ENCODE measurements at regions not wholly inside any gene's neighbourhood (a gene's known extent, or its start where the extent isn't known, plus 50 kb on each side); places are given as distances from the start of the nearest gene placed in this dataset.
"Not testable (repeated sequence)": the region's sequence is repeated elsewhere in the genome, so short reads cannot be mapped to it uniquely, and the experiment has no call there.

DNA sequence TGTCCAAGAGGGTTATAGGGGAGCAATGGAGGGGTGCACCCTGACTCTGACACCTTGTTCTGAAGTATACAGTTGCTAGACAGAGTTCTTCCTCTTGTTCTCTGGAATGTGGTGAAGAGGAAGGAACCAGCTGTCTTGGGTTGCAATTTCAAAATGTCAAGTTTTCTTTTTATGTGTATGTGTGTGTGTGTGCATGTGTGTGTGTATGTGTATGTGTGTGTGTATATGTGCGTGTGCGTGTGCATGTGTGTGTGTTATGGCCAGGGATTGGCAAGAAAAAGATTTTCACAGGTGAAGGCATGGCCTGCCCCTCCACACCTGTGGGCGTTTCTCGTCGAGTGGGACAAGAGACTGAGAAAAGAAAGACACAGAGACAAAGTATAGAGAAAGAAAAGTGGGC, 81.6 kb upstream of the ADGRA3 start:
- H3K79me2 ChIP-seq (ENCODE audit: insufficient read depth, low read length) = no peaks in the 10 kb centered on the region
- H4K20me1 ChIP-seq (ENCODE audit: insufficient read depth, low read length) = no peaks in the 10 kb centered on the region
- H3K4me2 ChIP-seq (ENCODE audit: insufficient read depth, low read length) = no peak overlapping the region
- no peaks in the 10 kb centered on the region for H3K4me1 ChIP-seq (ENCODE audit: insufficient read depth, low read length)
- no peak overlapping the region for H3K27ac ChIP-seq (ENCODE audit: low read depth, low read length)
- H3K9me3 ChIP-seq (ENCODE audit: low read depth, low read length) = no peaks in the 10 kb centered on the region
- H3K27me3 ChIP-seq (ENCODE audit: insufficient read depth, low read length) = no peaks in the 10 kb centered on the region
- no peak overlapping the region for H3K4me3 ChIP-seq (ENCODE audit: insufficient read depth, low read length)
- no peak for DNase-seq (ENCODE audit: insufficient read length, low spot score, missing footprints)
- TF ChIP-seq, protein P1, sequence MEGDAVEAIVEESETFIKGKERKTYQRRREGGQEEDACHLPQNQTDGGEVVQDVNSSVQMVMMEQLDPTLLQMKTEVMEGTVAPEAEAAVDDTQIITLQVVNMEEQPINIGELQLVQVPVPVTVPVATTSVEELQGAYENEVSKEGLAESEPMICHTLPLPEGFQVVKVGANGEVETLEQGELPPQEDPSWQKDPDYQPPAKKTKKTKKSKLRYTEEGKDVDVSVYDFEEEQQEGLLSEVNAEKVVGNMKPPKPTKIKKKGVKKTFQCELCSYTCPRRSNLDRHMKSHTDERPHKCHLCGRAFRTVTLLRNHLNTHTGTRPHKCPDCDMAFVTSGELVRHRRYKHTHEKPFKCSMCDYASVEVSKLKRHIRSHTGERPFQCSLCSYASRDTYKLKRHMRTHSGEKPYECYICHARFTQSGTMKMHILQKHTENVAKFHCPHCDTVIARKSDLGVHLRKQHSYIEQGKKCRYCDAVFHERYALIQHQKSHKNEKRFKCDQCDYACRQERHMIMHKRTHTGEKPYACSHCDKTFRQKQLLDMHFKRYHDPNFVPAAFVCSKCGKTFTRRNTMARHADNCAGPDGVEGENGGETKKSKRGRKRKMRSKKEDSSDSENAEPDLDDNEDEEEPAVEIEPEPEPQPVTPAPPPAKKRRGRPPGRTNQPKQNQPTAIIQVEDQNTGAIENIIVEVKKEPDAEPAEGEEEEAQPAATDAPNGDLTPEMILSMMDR (IDR thresholded peaks at IDR 0.05; ENCODE audit: extremely low read depth, low read depth, low read length) = no peak
- no peak overlapping the region for H2AFZ ChIP-seq (ENCODE audit: low read length)
- H3K36me3 ChIP-seq (ENCODE audit: insufficient read depth, low read length) = no peaks in the 10 kb centered on the region

DNA sequence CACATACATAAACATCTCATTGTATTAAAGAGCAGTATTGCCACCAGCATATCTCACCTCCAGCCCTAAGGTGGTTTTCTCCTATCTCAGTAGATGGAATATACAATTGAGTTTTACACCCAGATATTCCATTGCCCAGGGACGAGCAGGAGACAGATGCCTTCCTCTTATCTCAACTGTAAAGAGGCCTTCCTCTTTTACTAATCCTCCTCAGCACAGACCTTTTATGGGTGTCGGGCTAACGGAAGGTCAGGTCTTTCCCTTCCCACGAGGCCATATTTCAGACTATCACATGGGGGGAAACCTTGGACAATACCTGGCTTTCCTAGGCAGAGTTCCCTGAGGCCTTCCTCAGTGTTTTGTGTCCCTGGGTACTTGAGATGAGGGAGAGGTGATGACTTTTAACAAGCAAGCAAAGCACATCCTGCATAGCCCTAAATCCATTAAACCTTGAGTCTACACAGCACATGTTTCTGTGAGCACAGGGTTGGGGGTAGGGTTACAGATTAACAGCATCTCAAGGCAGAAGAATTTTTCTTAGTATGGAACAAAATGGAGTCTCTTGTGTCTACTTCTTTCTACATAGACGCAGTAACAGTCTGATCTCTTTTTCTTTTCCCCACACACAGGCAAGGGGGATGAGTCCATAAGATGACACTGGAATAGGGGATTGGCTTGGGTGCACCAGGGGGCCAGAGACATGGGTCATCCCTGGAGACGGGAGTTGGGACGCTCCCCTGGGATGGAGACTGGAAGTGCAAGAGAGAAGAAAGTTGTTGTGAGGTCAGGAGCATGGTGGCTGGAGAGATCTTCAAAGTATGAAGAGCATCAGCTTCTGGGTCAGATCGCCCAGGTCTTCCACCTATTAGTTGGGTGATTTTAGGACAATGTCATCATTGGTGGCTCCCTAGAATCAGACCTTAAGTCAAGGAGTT, 82.5 kb upstream of the ADGRA3 start:
- H3K4me1 ChIP-seq (ENCODE audit: insufficient read depth, low read length); H3K27ac ChIP-seq (ENCODE audit: low read depth, low read length); H4K20me1 ChIP-seq (ENCODE audit: insufficient read depth, low read length); H3K36me3 ChIP-seq (ENCODE audit: insufficient read depth, low read length); H3K27me3 ChIP-seq (ENCODE audit: insufficient read depth, low read length); H2AFZ ChIP-seq (ENCODE audit: low read length); H3K4me2 ChIP-seq (ENCODE audit: insufficient read depth, low read length); DNase-seq (ENCODE audit: insufficient read length, low spot score, missing footprints); H3K9me3 ChIP-seq (ENCODE audit: low read depth, low read length); H3K79me2 ChIP-seq (ENCODE audit: insufficient read depth, low read length); H3K4me3 ChIP-seq (ENCODE audit: insufficient read depth, low read length): not testable (repeated sequence)

DNA sequence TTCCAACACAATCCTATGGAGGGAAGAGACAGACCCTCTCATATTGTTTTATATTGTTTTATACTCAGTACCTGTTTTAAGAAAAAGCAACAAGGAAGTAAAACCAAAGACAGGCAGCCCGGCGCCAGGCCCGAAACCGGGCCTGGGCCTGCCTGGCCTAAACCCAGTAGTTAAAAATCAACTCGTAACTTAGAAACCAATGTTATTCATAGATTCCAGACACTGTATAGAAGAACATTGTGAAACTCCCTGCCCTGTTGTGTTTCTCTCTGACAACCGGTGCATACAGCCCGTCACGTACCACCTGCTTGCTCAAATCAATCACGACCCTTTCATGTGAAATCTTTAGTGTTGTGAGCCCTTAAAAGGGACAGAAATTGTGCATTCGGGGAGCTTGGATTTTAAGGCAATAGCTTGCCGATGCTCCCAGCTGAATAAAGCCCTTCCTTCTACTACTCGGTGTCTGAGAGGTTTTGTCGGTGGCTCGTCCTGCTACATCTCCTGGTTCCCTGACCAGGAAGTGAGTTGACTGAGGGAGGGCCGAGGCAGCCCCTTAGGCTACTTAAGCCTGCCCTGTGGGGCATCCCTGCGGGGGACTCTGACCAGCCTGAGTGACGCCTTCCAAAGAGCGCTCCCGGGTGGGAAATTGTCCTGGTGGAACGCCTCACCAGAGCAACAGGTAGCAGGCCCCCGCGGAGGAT, 83.5 kb upstream of the ADGRA3 start:
- DNase-seq (ENCODE audit: insufficient read length, low spot score, missing footprints); H3K36me3 ChIP-seq (ENCODE audit: insufficient read depth, low read length); H3K4me1 ChIP-seq (ENCODE audit: insufficient read depth, low read length); H3K4me2 ChIP-seq (ENCODE audit: insufficient read depth, low read length); H4K20me1 ChIP-seq (ENCODE audit: insufficient read depth, low read length); H3K79me2 ChIP-seq (ENCODE audit: insufficient read depth, low read length); H3K9me3 ChIP-seq (ENCODE audit: low read depth, low read length); H3K4me3 ChIP-seq (ENCODE audit: insufficient read depth, low read length); H3K27me3 ChIP-seq (ENCODE audit: insufficient read depth, low read length); H2AFZ ChIP-seq (ENCODE audit: low read length); H3K27ac ChIP-seq (ENCODE audit: low read depth, low read length): not testable (repeated sequence)

DNA sequence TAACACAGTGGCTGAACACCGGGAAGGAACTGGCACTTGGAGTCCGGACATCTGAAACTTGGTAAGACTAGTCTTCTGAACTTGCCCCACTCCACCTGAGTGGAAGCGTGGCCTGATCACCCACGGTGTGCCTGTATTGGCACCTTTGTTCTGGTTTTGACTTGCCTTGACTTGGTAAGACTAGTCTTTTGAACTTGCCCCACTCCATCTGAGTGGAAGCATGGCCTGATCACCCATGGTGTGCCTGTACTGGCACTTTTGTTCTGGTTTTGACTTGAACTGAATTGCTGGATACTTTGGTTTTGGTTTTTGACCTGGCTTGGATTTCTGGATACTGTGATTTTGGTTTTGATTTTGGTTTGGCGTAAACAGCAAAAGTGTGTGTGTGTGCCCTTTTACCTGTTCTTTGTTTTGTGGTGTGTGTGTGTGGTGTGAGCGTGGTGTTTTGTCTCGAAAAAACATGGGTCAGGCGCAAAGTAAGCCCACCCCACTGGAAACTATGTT, 84.1 kb upstream of the ADGRA3 start:
- not testable (repeated sequence) for H3K36me3 ChIP-seq (ENCODE audit: insufficient read depth, low read length); H3K4me1 ChIP-seq (ENCODE audit: insufficient read depth, low read length); H2AFZ ChIP-seq (ENCODE audit: low read length); DNase-seq (ENCODE audit: insufficient read length, low spot score, missing footprints); H3K9me3 ChIP-seq (ENCODE audit: low read depth, low read length); H3K27ac ChIP-seq (ENCODE audit: low read depth, low read length); H3K4me3 ChIP-seq (ENCODE audit: insufficient read depth, low read length); H4K20me1 ChIP-seq (ENCODE audit: insufficient read depth, low read length); H3K79me2 ChIP-seq (ENCODE audit: insufficient read depth, low read length); H3K27me3 ChIP-seq (ENCODE audit: insufficient read depth, low read length); H3K4me2 ChIP-seq (ENCODE audit: insufficient read depth, low read length)

DNA sequence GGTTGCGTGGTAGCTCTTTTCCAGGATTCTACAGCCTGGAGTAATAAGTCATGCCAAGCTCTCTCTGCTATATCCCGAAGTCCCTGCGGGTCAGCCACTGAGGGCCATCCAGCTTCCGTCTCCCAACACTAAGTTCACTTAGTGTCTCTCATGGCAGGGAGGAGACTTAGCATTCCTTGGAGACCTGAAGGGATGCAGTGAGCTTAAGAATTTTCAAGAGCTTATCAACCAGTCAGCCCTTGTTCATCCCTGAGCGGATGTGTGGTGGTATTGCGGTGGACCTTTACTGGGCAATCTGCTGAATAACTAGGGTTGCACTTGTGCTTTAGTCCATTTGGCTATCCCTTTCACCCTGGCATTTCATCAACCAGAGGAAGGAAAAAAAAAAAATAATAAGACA, 85.8 kb upstream of the ADGRA3 start:
- H3K4me3 ChIP-seq (ENCODE audit: insufficient read depth, low read length); H3K36me3 ChIP-seq (ENCODE audit: insufficient read depth, low read length); H3K4me1 ChIP-seq (ENCODE audit: insufficient read depth, low read length); H2AFZ ChIP-seq (ENCODE audit: low read length); H4K20me1 ChIP-seq (ENCODE audit: insufficient read depth, low read length); H3K9me3 ChIP-seq (ENCODE audit: low read depth, low read length); H3K27ac ChIP-seq (ENCODE audit: low read depth, low read length); H3K27me3 ChIP-seq (ENCODE audit: insufficient read depth, low read length); DNase-seq (ENCODE audit: insufficient read length, low spot score, missing footprints); H3K4me2 ChIP-seq (ENCODE audit: insufficient read depth, low read length); H3K79me2 ChIP-seq (ENCODE audit: insufficient read depth, low read length): not testable (repeated sequence)

All from osteoblast (primary cell).